ENCODE measurements at regions not wholly inside any gene's neighbourhood (a gene's known extent, or its start where the extent isn't known, plus 50 kb on each side); places are given as distances from the start of the nearest gene placed in this dataset.

GRCh38 chr5:43967165-43967564 lies 364.2 kb downstream of the NNT start:
- dilution Hi-C loops (cut with MboI; ENCODE audit: extremely low pct_ligation_motif_present, low sequenced_read_pairs): no loop called here

DNA sequence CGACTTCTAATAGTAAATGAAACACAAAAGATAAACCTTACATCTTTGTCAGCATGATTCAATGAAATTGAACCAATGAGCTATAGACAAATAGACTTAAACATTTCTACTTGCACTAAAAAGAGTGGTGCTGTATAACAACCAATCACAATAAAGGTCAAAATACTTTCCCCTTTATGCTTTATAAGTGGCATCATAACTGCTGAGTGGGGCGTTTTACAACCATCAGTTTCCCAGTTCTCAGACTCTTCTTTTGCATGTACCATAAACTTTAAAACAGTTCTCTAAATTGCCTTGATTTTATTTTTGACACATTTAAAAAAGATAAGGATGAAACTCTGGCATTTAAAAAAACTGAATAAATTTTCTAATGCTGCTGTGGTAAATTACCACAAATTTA lies 356.2 kb downstream of the NNT start:
- no peak overlapping the region for H3K4me2 ChIP-seq (ENCODE audit: control insufficient read depth, extremely low read depth, insufficient read depth, low read depth, low read length)
- no peak overlapping the region for H3K4me3 ChIP-seq (ENCODE audit: control insufficient read depth in 2 of 3, extremely low read depth in 1 of 3, insufficient read depth in 2 of 3, low read depth in 1 of 3, low read length in 3 of 3)
- no peak overlapping the region for H3K9ac ChIP-seq (ENCODE audit: control insufficient read depth, extremely low read depth, insufficient read depth, low read length)
- H3K4me1 ChIP-seq (ENCODE audit: control insufficient read depth, extremely low read depth, insufficient read depth, low read length): no peaks in the 10 kb centered on the region
- H3K27ac ChIP-seq (ENCODE audit: control insufficient read depth, insufficient read depth, low read length): no peak overlapping the region
- H3K27me3 ChIP-seq (ENCODE audit: control insufficient read depth, extremely low read depth, insufficient read depth, low read length): no peaks in the 10 kb centered on the region
- no peaks in the 10 kb centered on the region for H3K9me1 ChIP-seq (ENCODE audit: control insufficient read depth, extremely low read depth, insufficient read depth, low read length)
- no peak overlapping the region for H2AFZ ChIP-seq (ENCODE audit: control insufficient read depth, low read length)
- H3K9me3 ChIP-seq (ENCODE audit: control insufficient read depth, low read depth, low read length): no peaks in the 10 kb centered on the region
- no peaks in the 10 kb centered on the region for H3K36me3 ChIP-seq (ENCODE audit: control insufficient read depth in 2 of 2, extremely low read depth in 1 of 2, insufficient read depth in 2 of 2, low read length in 2 of 2)
- dilution Hi-C loops (cut with MboI; ENCODE audit: extremely low pct_ligation_motif_present, low sequenced_read_pairs): no loop called here
- FAIRE-seq (no peak), DNase-seq (ENCODE audit: low read depth, low spot score) (no peak)
- H3K79me2 ChIP-seq (ENCODE audit: control insufficient read depth, insufficient read depth, low read length): no peaks in the 10 kb centered on the region
- TF ChIP-seq, protein P1, sequence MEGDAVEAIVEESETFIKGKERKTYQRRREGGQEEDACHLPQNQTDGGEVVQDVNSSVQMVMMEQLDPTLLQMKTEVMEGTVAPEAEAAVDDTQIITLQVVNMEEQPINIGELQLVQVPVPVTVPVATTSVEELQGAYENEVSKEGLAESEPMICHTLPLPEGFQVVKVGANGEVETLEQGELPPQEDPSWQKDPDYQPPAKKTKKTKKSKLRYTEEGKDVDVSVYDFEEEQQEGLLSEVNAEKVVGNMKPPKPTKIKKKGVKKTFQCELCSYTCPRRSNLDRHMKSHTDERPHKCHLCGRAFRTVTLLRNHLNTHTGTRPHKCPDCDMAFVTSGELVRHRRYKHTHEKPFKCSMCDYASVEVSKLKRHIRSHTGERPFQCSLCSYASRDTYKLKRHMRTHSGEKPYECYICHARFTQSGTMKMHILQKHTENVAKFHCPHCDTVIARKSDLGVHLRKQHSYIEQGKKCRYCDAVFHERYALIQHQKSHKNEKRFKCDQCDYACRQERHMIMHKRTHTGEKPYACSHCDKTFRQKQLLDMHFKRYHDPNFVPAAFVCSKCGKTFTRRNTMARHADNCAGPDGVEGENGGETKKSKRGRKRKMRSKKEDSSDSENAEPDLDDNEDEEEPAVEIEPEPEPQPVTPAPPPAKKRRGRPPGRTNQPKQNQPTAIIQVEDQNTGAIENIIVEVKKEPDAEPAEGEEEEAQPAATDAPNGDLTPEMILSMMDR (optimal IDR thresholded peaks at IDR 0.05 in 1 of 3, IDR thresholded peaks at IDR 0.05 in 1 of 3, conservative IDR thresholded peaks at IDR 0.05 in 1 of 3; ENCODE audit: extremely low read depth in 1 of 3, insufficient read depth in 2 of 3, low read length in 3 of 3): no peak
- no peak for TF ChIP-seq EZH2 (IDR thresholded peaks at IDR 0.05; ENCODE audit: low read length)
- H4K20me1 ChIP-seq (ENCODE audit: control insufficient read depth, extremely low read depth, insufficient read depth, low read length): no peaks in the 10 kb centered on the region

More at GRCh38 chr5:43967165-43967564, 364.2 kb downstream of the NNT start:
- Histone ChIP-seq H3K4me3 (ENCODE audit: control insufficient read depth in 2 of 3, extremely low read depth in 1 of 3, insufficient read depth in 2 of 3, low read depth in 1 of 3, low read length in 3 of 3) (no peak overlapping the region), H3K9ac (ENCODE audit: control insufficient read depth, extremely low read depth, insufficient read depth, low read length) (no peak overlapping the region), H2AFZ (ENCODE audit: control insufficient read depth, low read length) (no peak overlapping the region), H3K9me1 (ENCODE audit: control insufficient read depth, extremely low read depth, insufficient read depth, low read length) (no peaks in the 10 kb centered on the region), H3K9me3 (ENCODE audit: control insufficient read depth, low read depth, low read length) (no peaks in the 10 kb centered on the region), H3K79me2 (ENCODE audit: control insufficient read depth, insufficient read depth, low read length) (no peaks in the 10 kb centered on the region), H3K27me3 (ENCODE audit: control insufficient read depth, extremely low read depth, insufficient read depth, low read length) (no peaks in the 10 kb centered on the region), H3K27ac (ENCODE audit: control insufficient read depth, insufficient read depth, low read length) (no peak overlapping the region), H4K20me1 (ENCODE audit: control insufficient read depth, extremely low read depth, insufficient read depth, low read length) (no peaks in the 10 kb centered on the region), H3K36me3 (ENCODE audit: control insufficient read depth in 2 of 2, extremely low read depth in 1 of 2, insufficient read depth in 2 of 2, low read length in 2 of 2) (no peaks in the 10 kb centered on the region), H3K4me2 (ENCODE audit: control insufficient read depth, extremely low read depth, insufficient read depth, low read depth, low read length) (no peak overlapping the region), H3K4me1 (ENCODE audit: control insufficient read depth, extremely low read depth, insufficient read depth, low read length) (no peaks in the 10 kb centered on the region)
- no peak for DNase-seq (ENCODE audit: low read depth, low spot score)
- no peak for TF ChIP-seq EZH2 (IDR thresholded peaks at IDR 0.05; ENCODE audit: low read length)
- FAIRE-seq: no peak

GRCh38 chr5:43947935-43948334 lies 345.0 kb downstream of the NNT start:
- H4K20me1 ChIP-seq (ENCODE audit: control insufficient read depth, extremely low read depth, insufficient read depth, low read length): no peaks in the 10 kb centered on the region
- no peaks in the 10 kb centered on the region for H3K79me2 ChIP-seq (ENCODE audit: control insufficient read depth, insufficient read depth, low read length)
- H3K4me1 ChIP-seq (ENCODE audit: control insufficient read depth, extremely low read depth, insufficient read depth, low read length): no peaks in the 10 kb centered on the region
- H3K36me3 ChIP-seq (ENCODE audit: control insufficient read depth in 2 of 2, extremely low read depth in 1 of 2, insufficient read depth in 2 of 2, low read length in 2 of 2): no peaks in the 10 kb centered on the region
- TF ChIP-seq EZH2 (IDR thresholded peaks at IDR 0.05; ENCODE audit: low read length): no peak
- TF ChIP-seq, protein P1 (optimal IDR thresholded peaks at IDR 0.05 in 1 of 3, IDR thresholded peaks at IDR 0.05 in 1 of 3, conservative IDR thresholded peaks at IDR 0.05 in 1 of 3; ENCODE audit: extremely low read depth in 1 of 3, insufficient read depth in 2 of 3, low read length in 3 of 3): no peak
- H3K9me1 ChIP-seq (ENCODE audit: control insufficient read depth, extremely low read depth, insufficient read depth, low read length): no peaks in the 10 kb centered on the region
- DNase-seq (ENCODE audit: low read depth, low spot score): no peak
- H3K4me2 ChIP-seq (ENCODE audit: control insufficient read depth, extremely low read depth, insufficient read depth, low read depth, low read length): no peak overlapping the region
- no peak overlapping the region for H2AFZ ChIP-seq (ENCODE audit: control insufficient read depth, low read length)
- H3K9ac ChIP-seq (ENCODE audit: control insufficient read depth, extremely low read depth, insufficient read depth, low read length): no peak overlapping the region
- no peaks in the 10 kb centered on the region for H3K9me3 ChIP-seq (ENCODE audit: control insufficient read depth, low read depth, low read length)
- H3K27ac ChIP-seq (ENCODE audit: control insufficient read depth, insufficient read depth, low read length): no peak overlapping the region
- no peak for FAIRE-seq
- no peaks in the 10 kb centered on the region for H3K27me3 ChIP-seq (ENCODE audit: control insufficient read depth, extremely low read depth, insufficient read depth, low read length)
- H3K4me3 ChIP-seq (ENCODE audit: control insufficient read depth in 2 of 3, extremely low read depth in 1 of 3, insufficient read depth in 2 of 3, low read depth in 1 of 3, low read length in 3 of 3): no peak overlapping the region
- dilution Hi-C loops (cut with MboI; ENCODE audit: extremely low pct_ligation_motif_present, low sequenced_read_pairs): no loop called here
